ENCODE measurements at regions not wholly inside any gene's neighbourhood (a gene's known extent, or its start where the extent isn't known, plus 50 kb on each side); places are given as distances from the start of the nearest gene placed in this dataset.
"Not testable (repeated sequence)": the region's sequence is repeated elsewhere in the genome, so short reads cannot be mapped to it uniquely, and the experiment has no call there.

DNA sequence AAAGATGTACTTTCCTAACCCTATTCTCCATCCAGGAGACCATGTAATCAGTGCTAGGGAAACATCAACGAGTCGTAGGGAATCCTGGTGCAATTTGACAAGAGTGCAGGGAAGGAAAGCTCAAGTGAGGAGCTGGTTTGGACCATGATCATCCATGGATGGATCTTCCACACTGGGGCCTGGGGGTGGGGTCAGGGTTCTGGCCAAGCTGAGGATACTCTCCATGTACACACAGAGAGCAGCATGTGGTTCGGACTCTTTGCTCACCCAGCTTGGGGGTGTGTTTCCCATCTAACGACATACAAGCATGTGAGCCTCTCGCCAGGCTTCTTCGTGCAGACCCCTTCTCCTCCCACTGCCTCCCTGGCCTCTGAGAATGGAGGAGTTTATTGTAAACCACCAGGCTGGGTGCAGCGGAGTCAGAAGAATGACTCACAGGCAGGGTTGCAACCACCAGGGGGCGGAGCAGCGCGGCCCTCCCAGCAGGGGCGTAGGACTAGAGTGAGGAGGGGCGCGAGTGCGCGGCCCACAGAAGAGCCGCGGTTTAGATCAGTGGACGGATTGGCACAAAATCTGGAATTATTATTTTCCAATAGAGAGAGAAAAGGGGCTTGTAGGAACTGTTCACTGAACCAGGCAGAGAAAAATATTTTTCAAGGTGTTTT lies 530.0 kb upstream of the B3GAT1 start:
- TF ChIP-seq, protein P1, sequence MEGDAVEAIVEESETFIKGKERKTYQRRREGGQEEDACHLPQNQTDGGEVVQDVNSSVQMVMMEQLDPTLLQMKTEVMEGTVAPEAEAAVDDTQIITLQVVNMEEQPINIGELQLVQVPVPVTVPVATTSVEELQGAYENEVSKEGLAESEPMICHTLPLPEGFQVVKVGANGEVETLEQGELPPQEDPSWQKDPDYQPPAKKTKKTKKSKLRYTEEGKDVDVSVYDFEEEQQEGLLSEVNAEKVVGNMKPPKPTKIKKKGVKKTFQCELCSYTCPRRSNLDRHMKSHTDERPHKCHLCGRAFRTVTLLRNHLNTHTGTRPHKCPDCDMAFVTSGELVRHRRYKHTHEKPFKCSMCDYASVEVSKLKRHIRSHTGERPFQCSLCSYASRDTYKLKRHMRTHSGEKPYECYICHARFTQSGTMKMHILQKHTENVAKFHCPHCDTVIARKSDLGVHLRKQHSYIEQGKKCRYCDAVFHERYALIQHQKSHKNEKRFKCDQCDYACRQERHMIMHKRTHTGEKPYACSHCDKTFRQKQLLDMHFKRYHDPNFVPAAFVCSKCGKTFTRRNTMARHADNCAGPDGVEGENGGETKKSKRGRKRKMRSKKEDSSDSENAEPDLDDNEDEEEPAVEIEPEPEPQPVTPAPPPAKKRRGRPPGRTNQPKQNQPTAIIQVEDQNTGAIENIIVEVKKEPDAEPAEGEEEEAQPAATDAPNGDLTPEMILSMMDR (IDR thresholded peaks at IDR 0.05; ENCODE audit: low read length), result not testable (repeated sequence)
- TF ChIP-seq EZH2 (IDR thresholded peaks at IDR 0.05; ENCODE audit: borderline replicate concordance, low read length), result not testable (repeated sequence)

All from OCI-LY1 (cell line).